H9 (cell line): ENCODE measurements at regions not wholly inside any gene's neighbourhood (a gene's known extent, or its start where the extent isn't known, plus 50 kb on each side); places are given as distances from the start of the nearest gene placed in this dataset.

Source experiments
- DNase-seq: peaks from one replicate; pipeline ENCODE4 v3.0.0-alpha.2; 2017
- H2AFZ ChIP-seq: one replicate; pipeline ENCODE4 v1.6.1; 2013; ENCODE audit warnings: mild to moderate bottlenecking, low read length, control low read depth, moderate library complexity
- H2AK5ac ChIP-seq: 2 replicates; pipeline ENCODE4 v1.6.1; 2013; ENCODE audit warnings: low read length, control low read depth, mixed read lengths; ENCODE audit not compliant: insufficient read length
- H2BK120ac ChIP-seq: one replicate; pipeline ENCODE4 v1.6.1; 2013; ENCODE audit warnings: low read depth, mild to moderate bottlenecking, low read length, control low read depth, inconsistent platforms; ENCODE audit not compliant: poor library complexity, severe bottlenecking
- H2BK12ac ChIP-seq: 2 replicates; pipeline ENCODE4 v1.6.1; 2013; ENCODE audit warnings: low read length, control low read depth, mixed read lengths, low read depth; ENCODE audit not compliant: insufficient read length
- H2BK15ac ChIP-seq: 2 replicates; pipeline ENCODE4 v1.6.1; 2013; ENCODE audit warnings: low read depth, low read length, control low read depth
- H2BK20ac ChIP-seq: one replicate; pipeline ENCODE4 v1.6.1; 2013; ENCODE audit warnings: low read depth, mild to moderate bottlenecking, low read length, control low read depth, inconsistent platforms; ENCODE audit not compliant: poor library complexity, severe bottlenecking
- H2BK5ac ChIP-seq: 2 replicates; pipeline ENCODE4 v1.6.1; 2013; ENCODE audit warnings: low read length, control low read depth, mixed read lengths; ENCODE audit not compliant: insufficient read length
- H3K14ac ChIP-seq: 2 replicates; pipeline ENCODE4 v1.6.1; 2013; ENCODE audit warnings: low read length, control low read depth; ENCODE audit not compliant: insufficient read depth
- H3K18ac ChIP-seq: 2 replicates; pipeline ENCODE4 v1.6.1; 2013; ENCODE audit warnings: low read depth, mild to moderate bottlenecking, mixed read lengths, low read length, control low read depth; ENCODE audit not compliant: insufficient read length
- H3K23ac ChIP-seq: 2 replicates; pipeline ENCODE4 v1.6.1; 2013; ENCODE audit warnings: low read length, control low read depth, mixed read lengths, low read depth; ENCODE audit not compliant: insufficient read length
- H3K23me2 ChIP-seq: 2 replicates; pipeline ENCODE4 v1.6.1; 2013; ENCODE audit warnings: low read depth, mild to moderate bottlenecking, mixed read lengths, low read length, control low read depth; ENCODE audit not compliant: insufficient read length, poor library complexity, severe bottlenecking
- H3K27ac ChIP-seq: 2 replicates; pipeline ENCODE4 v1.5.1; 2013; ENCODE audit warnings: low read length, control low read depth, mixed read lengths, low read depth; ENCODE audit not compliant: insufficient read length
- H3K27me3 ChIP-seq: 2 replicates; pipeline ENCODE4 v1.6.1; 2013; ENCODE audit warnings: low read length, control low read depth, inconsistent platforms; ENCODE audit not compliant: insufficient read depth
- H3K4ac ChIP-seq: 2 replicates; pipeline ENCODE4 v1.6.1; 2013; ENCODE audit warnings: low read depth, mild to moderate bottlenecking, control low read depth, inconsistent platforms, low read length, moderate library complexity
- H3K4me1 ChIP-seq: 2 replicates; pipeline ENCODE4 v1.6.1; 2013; ENCODE audit warnings: low read length, control low read depth, inconsistent platforms; ENCODE audit not compliant: insufficient read depth
- H3K4me2 ChIP-seq: 2 replicates; pipeline ENCODE4 v1.6.1; 2013; ENCODE audit warnings: low read length, control low read depth, mixed read lengths; ENCODE audit not compliant: insufficient read length, insufficient read depth
- H3K56ac ChIP-seq: 2 replicates; pipeline ENCODE4 v1.6.1; 2013; ENCODE audit warnings: low read depth, mild to moderate bottlenecking, mixed read lengths, low read length, control low read depth; ENCODE audit not compliant: insufficient read length
- H3K79me1 ChIP-seq: 2 replicates; pipeline ENCODE4 v1.6.1; 2013; ENCODE audit warnings: low read depth, mild to moderate bottlenecking, moderate library complexity, low read length, control low read depth, inconsistent platforms; ENCODE audit not compliant: insufficient read depth, poor library complexity, severe bottlenecking
- H3K79me2 ChIP-seq: 2 replicates; pipeline ENCODE4 v1.6.1; 2013; ENCODE audit warnings: low read length, control low read depth, inconsistent platforms; ENCODE audit not compliant: insufficient read depth
- H3K9ac ChIP-seq: 2 replicates; pipeline ENCODE4 v1.6.1; 2013; ENCODE audit warnings: low read length, control low read depth, mixed read lengths; ENCODE audit not compliant: insufficient read length; ENCODE audit errors: extremely low read depth
- H3K9me3 ChIP-seq: one replicate; pipeline ENCODE4 v1.6.1; 2013; ENCODE audit warnings: low read depth, low read length, inconsistent platforms; ENCODE audit not compliant: control insufficient read depth
- H3T11ph ChIP-seq: one replicate; pipeline ENCODE4 v1.6.1; 2013; ENCODE audit warnings: mild to moderate bottlenecking, low read length, control low read depth, inconsistent platforms
- H4K20me1 ChIP-seq: one replicate; pipeline ENCODE4 v1.6.1; 2013; ENCODE audit not compliant: control insufficient read depth, insufficient read length, insufficient read depth
- H4K5ac ChIP-seq: 2 replicates; pipeline ENCODE4 v1.6.1; 2013; ENCODE audit warnings: low read depth, mild to moderate bottlenecking, mixed read lengths, low read length, control low read depth; ENCODE audit not compliant: insufficient read length
- H4K8ac ChIP-seq: replicated peaks from 2 replicates; pipeline ENCODE4 v1.6.1; 2013; ENCODE audit warnings: low read length, control low read depth, mixed read lengths, low read depth; ENCODE audit not compliant: insufficient read length
- H4K91ac ChIP-seq: 2 replicates; pipeline ENCODE4 v1.6.1; 2013; ENCODE audit warnings: low read depth, mild to moderate bottlenecking, moderate library complexity, mixed read lengths, low read length, control low read depth; ENCODE audit not compliant: insufficient read length
- H3K27ac Mint-ChIP-seq, 3 experiments: 2 replicates in 2 of 3; 3 replicates in 1 of 3; pipeline ENCODE4 v1.8.0; 2020 to 2021; ENCODE audit warnings: mixed read lengths in 3 of 3, mild to moderate bottlenecking in 1 of 3, moderate library complexity in 1 of 3
- H3K27me3 Mint-ChIP-seq: 2 replicates; pipeline ENCODE4 v1.8.0; 2021; ENCODE audit warnings: low read depth, mild to moderate bottlenecking, moderate library complexity, mixed read lengths
- H3K36me3 Mint-ChIP-seq, 3 experiments: 2 replicates in 2 of 3; 3 replicates in 1 of 3; pipeline ENCODE4 v1.8.0; 2020 to 2021; ENCODE audit warnings: low read depth in 3 of 3, mixed read lengths in 3 of 3; ENCODE audit not compliant: insufficient read depth in 1 of 3
- H3K4me1 Mint-ChIP-seq, 2 experiments: 2 replicates each; pipeline ENCODE4 v1.8.0; 2020; ENCODE audit warnings: mixed read lengths in 2 of 2
- H3K4me3 Mint-ChIP-seq, 2 experiments: 2 replicates in 1 of 2; 3 replicates in 1 of 2; pipeline ENCODE4 v1.8.0; 2020 to 2021; ENCODE audit warnings: mild to moderate bottlenecking in 2 of 2, mixed read lengths in 2 of 2, moderate library complexity in 1 of 2
- H3K9me3 Mint-ChIP-seq, 2 experiments: 2 replicates in 1 of 2; 3 replicates in 1 of 2; pipeline ENCODE4 v1.8.0; 2020; ENCODE audit warnings: mild to moderate bottlenecking in 2 of 2, mixed read lengths in 2 of 2, moderate library complexity in 1 of 2
- CTCF ChIP-seq: fragments of 200-600 bp; sonication (generic); conservative IDR thresholded peaks from 3 replicates; pipeline ENCODE4 v1.8.0; 2021; ENCODE audit warnings: antibody characterized with exemption, mild to moderate bottlenecking
- WGBS: extraction: QIAGEN DNeasy Blood & Tissue Kit; methylation state at CpG from one replicate; pipeline ENCODE4 v1.1.7; 2013; ENCODE audit warnings: missing lambda C conversion rate, low lambda C conversion rate, mixed read lengths; ENCODE audit not compliant: insufficient read length; ENCODE audit errors: extremely low coverage; 5-methylcytosine and 5-hydroxymethylcytosine counted together

GRCh38 chr14:99024926-99025325 lies 247.1 kb downstream of the BCL11B start:
- Histone ChIP-seq H3K14ac (no peak overlapping the region), H3K23ac (no peak overlapping the region), H3K18ac (no peak overlapping the region), H2BK120ac (no peak overlapping the region), H3K4me1 (no peaks in the 10 kb centered on the region), H3K4ac (no peak overlapping the region), H3K23me2 (no peaks in the 10 kb centered on the region), H4K5ac (no peak overlapping the region), H3K79me1 (no peaks in the 10 kb centered on the region), H2AFZ (no peak overlapping the region), H4K8ac (no peak overlapping the region), H3K27me3 (no peaks in the 10 kb centered on the region), H2BK5ac (no peak overlapping the region), H3K9me3 (no peaks in the 10 kb centered on the region), H3K27ac (no peak overlapping the region), H3K79me2 (no peaks in the 10 kb centered on the region), H4K91ac (no peak overlapping the region), H3K56ac (no peak overlapping the region), H2BK15ac (no peak overlapping the region), H3K4me2 (no peak overlapping the region), H4K20me1 (no peaks in the 10 kb centered on the region), H2AK5ac (no peak overlapping the region), H3K9ac (no peak overlapping the region), H2BK12ac (no peak overlapping the region), H2BK20ac (no peak overlapping the region), H3T11ph (no peak overlapping the region)
- Mint-ChIP-seq H3K27me3 (peaks cover 9% of the 10 kb centered on the region), H3K36me3 (peaks cover 3 to 6% (median 3%) of the 10 kb centered on the region in 3 experiments; a peak in 5 of 7 replicates), H3K4me1 (peaks cover 6% of the 10 kb centered on the region in 2 experiments; a peak in 3 of 4 replicates), H3K9me3 (peaks cover 4 to 7% of the 10 kb centered on the region in 2 experiments; a peak in 4 of 5 replicates), H3K27ac (no peak overlapping the region), H3K4me3 (no peak overlapping the region)
- no peak for DNase-seq
- TF ChIP-seq CTCF, result no peak
- no CpG with 5 or more reads among the region's 4 CpGs for WGBS
